SK-N-MC (cell line): ENCODE measurements at regions not wholly inside any gene's neighbourhood (a gene's known extent, or its start where the extent isn't known, plus 50 kb on each side); places are given as distances from the start of the nearest gene placed in this dataset.

Source experiments
- EZH2 ChIP-seq: fragments of 200-600 bp; sonication (generic); IDR thresholded peaks from one replicate; pipeline ENCODE4 v1.6.1; 2017; ENCODE audit warnings: antibody characterized with exemption
- POLR2AphosphoS5 ChIP-seq: IDR thresholded peaks from 2 replicates; pipeline ENCODE4 v1.6.1; 2012; ENCODE audit warnings: mild to moderate bottlenecking, low read depth, low read length, borderline replicate concordance

- TF ChIP-seq EZH2 (no peak), POLR2AphosphoS5 (no peak)
Observed at GRCh38 chr12:124368421-124369032, 73.6 kb downstream of the RFLNA start.
